ENCODE measurements at regions not wholly inside any gene's neighbourhood (a gene's known extent, or its start where the extent isn't known, plus 50 kb on each side); places are given as distances from the start of the nearest gene placed in this dataset.
"Not testable (repeated sequence)": the region's sequence is repeated elsewhere in the genome, so short reads cannot be mapped to it uniquely, and the experiment has no call there.

DNA sequence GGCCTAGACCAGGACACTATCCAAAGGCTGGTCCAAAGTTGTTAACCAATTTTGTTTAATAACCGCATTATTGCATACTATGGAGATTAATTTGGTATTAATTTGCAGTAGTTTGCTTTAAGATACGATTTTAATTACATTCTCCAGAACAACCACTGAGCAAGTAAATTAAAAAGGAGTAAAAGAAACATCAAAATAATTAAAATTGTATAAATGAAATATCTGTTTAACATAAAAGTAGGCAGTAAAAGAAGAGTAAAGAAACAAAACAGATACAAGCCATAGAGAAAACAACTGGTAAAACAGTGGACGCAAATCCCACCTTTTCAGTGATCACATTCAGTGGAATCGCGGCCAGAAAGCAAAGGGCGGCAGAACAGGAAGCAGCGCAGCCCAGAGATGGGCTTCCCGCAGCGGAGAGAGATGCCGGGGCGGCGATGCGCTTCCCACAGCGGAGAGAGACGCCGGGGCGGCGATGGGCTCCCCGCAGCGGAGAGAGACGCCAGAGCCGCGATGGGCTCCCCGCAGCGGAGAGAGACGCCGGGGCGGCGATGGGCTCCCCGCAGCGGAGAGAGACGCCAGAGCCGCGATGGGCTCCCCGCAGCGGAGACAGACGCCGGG, 176.8 kb downstream of the RTP5 start:
- no peak for DNase-seq (ENCODE audit: low spot score)
- TF ChIP-seq CTCF (IDR thresholded peaks at IDR 0.05) = no peak
- Histone ChIP-seq H3K27ac (no peak overlapping the region), H3K4me3 (no peak overlapping the region)

DNA sequence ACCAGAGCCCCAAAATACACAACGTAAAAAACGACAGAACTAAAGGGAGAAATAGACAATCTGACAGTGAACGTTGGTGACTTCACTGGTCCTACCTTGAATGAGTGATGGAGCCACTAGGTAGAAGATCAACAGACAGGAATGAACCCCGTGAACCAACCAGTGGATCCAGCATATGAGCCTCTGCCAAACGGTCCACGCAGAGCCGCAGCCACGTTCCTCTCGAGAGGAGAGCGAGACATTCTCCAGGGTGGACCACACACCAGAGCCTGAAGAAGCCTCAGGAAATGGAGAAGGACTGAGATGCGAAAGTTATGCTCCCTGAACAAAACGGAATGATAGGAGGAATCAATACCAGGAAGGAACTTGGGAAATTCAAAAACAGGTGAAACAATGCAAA, 178.4 kb downstream of the RTP5 start:
- Histone ChIP-seq H3K4me3 (no peak overlapping the region), H3K27ac (no peak overlapping the region)
- no peak for DNase-seq (ENCODE audit: low spot score)
- no peak for TF ChIP-seq CTCF (IDR thresholded peaks at IDR 0.05)

GRCh38 chr2:242048479-242048878, 178.9 kb downstream of the RTP5 start:
- Histone ChIP-seq H3K4me3 (no peak overlapping the region), H3K27ac (no peak overlapping the region)
- DNase-seq (ENCODE audit: low spot score) = no peak
- no peak for TF ChIP-seq CTCF (IDR thresholded peaks at IDR 0.05)

GRCh38 chr2:242049492-242049891, 180.0 kb downstream of the RTP5 start:
- not testable (repeated sequence) for H3K4me3 ChIP-seq; DNase-seq (ENCODE audit: low spot score); H3K27ac ChIP-seq

- no peak overlapping the region for H3K4me3 ChIP-seq
- no peak for DNase-seq (ENCODE audit: low spot score)
- TF ChIP-seq CTCF (IDR thresholded peaks at IDR 0.05) = no peak
- H3K27ac ChIP-seq = no peak overlapping the region
Observed at GRCh38 chr2:242051463-242051862, 181.9 kb downstream of the RTP5 start.

- H3K4me3 ChIP-seq = no peak overlapping the region
- no peak for DNase-seq (ENCODE audit: low spot score)
- no peak for TF ChIP-seq CTCF (IDR thresholded peaks at IDR 0.05)
- no peak overlapping the region for H3K27ac ChIP-seq
Observed at GRCh38 chr2:242052421-242052820, 182.9 kb downstream of the RTP5 start.

DNA sequence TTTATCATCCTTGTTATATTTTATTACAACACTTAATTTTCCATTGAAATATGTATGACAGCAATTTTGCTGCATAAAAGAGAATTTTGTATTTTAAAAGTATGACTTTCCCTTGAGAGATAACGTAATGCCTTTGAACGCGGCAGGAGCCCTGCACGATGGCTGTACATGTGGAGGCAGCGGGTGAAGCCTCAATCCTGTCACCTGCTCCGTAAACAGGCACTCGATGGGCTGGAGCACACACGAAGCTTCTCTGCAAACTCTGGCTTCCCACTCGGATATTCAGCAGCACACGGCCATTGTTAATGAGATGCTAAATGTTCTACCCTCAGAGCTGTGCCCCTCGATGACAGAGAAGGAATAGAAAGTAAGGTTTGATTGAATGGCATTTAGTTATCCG, 184.4 kb downstream of the RTP5 start:
- TF ChIP-seq CTCF (IDR thresholded peaks at IDR 0.05) = no peak
- H3K27ac ChIP-seq = no peak overlapping the region
- peak; percentile 50 for DNase-seq (ENCODE audit: low spot score)
- no peak overlapping the region for H3K4me3 ChIP-seq

DNA sequence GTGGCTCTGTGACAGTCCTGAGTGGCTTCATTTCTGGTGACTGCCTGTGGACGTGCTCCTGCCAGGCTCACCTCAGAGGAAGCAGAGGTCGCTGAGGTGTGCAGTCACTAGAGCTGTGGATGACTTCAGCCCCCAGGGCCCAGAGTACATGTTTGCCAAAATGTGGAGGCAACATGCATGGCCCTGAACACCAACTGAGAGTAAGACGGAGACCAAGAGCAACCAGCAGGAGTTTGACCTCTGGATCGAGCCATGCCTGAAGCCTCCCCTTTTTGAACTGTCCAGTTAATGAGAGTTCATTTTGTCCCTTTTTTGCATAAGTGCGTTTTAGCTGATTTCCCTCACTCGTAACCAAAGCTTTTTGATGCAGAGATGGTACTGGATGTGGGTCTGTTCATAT, 184.9 kb downstream of the RTP5 start:
- Histone ChIP-seq H3K27ac (no peak overlapping the region), H3K4me3 (no peak overlapping the region)
- no peak for DNase-seq (ENCODE audit: low spot score)
- TF ChIP-seq CTCF (IDR thresholded peaks at IDR 0.05) = no peak
